ENCODE measurements at regions not wholly inside any gene's neighbourhood (a gene's known extent, or its start where the extent isn't known, plus 50 kb on each side); places are given as distances from the start of the nearest gene placed in this dataset.
"Not testable (repeated sequence)": the region's sequence is repeated elsewhere in the genome, so short reads cannot be mapped to it uniquely, and the experiment has no call there.

- no peak for DNase-seq (ENCODE audit: low spot score)
These were observed 535.1 kb upstream of the CHORDC1 start for GRCh38 chr11:90757849-90758494.

DNA sequence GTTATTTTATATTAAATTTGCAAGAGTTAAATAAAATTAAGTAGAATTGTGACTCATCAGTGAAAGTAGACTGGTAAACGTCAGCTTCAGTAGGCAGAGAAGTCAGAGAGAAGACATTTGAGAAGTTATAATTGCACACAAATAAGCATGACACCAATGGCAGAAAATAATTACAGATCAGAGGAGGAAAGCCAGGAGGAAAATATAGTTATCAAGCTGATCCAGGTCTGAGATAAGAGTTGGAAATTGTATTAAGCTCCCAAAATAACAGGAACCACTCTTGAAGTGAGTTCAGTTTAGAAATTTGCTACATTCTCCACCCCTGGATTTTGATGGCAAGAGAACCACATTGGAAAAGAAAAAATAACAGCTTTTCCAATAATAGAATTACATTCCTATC lies 533.8 kb upstream of the CHORDC1 start:
- DNase-seq (ENCODE audit: low spot score) = no peak

DNA sequence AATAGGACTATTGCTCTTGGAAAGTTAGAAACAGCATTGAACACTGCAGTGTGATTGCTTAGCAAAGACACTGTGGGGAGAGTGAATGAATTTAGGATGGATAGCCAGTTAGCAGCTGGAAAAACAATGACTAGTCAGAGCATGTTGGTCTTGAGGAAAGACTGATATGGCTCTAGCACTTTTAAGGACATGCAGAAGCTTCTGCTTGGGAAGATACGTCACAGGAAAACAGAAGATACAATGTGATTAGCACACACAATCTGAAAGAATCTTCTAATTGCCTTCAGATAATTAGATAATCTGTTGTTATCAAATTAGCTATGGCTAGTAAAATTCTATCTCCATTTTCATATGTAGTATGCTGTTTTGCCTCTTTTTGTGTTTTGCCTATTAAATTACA lies 530.7 kb upstream of the CHORDC1 start:
- no peak for DNase-seq (ENCODE audit: low spot score)

DNA sequence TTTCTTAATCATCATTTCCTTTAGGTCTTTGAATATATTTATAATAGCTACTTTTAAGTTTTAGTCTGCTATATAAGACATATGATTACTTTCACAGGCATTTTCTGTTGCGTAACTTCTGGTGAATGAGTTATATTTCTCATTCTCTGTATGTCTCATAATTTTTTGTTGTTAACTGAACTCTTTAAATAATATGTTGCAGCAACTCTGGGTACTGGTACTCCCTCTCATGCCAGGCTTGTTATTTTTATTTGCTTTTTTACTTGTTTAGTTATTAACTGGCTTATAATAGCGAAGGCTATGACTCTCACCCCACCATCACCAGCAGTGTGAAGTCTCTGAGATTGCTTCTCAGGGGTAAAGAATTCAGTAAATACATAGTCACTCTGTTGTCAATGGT lies 524.2 kb upstream of the CHORDC1 start:
- no peak for DNase-seq (ENCODE audit: low spot score)

GRCh38 chr11:90744169-90744568 lies 521.3 kb upstream of the CHORDC1 start:
- DNase-seq (ENCODE audit: low spot score) = no peak

GRCh38 chr11:90738799-90739198 lies 516.0 kb upstream of the CHORDC1 start:
- DNase-seq (ENCODE audit: low spot score) = no peak

DNA sequence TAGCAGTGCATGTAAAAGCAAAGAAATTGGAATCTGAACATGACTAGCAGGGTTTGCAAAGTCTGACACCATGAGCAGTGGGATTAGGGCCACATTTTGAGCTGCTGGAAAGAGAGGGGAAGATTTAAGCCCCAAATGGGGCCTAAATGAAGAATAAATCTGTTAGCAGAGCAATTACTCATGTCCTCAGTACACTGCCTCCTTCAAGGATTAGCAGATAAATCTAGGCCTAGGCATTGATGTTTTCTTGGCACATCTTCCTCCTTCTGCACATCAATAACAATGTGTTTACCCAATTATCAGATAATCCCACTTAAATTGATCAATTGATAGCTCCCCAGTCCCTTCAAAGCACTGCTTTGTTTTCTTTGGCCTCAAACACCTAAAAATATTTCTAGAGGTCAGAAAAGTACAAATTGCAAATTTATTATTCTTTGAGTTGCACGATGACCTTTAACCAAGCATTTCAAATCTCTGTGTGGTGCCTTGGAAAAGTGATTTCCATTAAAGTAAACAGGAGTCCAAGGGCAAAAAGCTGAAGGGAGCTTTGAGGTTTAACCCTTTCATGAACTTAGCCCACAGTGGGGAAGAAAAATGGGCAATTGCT lies 514.7 kb upstream of the CHORDC1 start:
- DNase-seq (ENCODE audit: low spot score) = no peak

GRCh38 chr11:90732486-90732885 lies 509.6 kb upstream of the CHORDC1 start:
- DNase-seq (ENCODE audit: low spot score) = no peak

DNA sequence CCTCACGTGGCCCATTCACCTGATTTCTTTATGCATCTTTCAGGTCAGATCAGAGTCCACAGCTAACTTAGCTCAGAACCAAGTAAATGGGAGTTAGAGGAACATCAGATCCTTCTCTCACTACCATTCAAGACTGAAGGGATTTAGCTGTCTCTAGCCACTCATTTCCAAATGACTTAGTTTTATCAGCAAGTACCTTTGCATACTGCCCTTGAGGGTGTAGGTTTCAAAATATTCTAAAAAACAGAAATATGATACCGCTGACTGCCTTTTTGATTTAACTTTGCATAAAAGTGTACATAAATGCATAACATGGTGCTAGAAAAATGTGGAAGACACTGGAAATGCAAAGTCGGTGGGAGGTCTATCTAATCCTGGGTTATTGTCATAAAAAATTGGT lies 500.6 kb upstream of the CHORDC1 start:
- no peak for DNase-seq (ENCODE audit: low spot score)

DNA sequence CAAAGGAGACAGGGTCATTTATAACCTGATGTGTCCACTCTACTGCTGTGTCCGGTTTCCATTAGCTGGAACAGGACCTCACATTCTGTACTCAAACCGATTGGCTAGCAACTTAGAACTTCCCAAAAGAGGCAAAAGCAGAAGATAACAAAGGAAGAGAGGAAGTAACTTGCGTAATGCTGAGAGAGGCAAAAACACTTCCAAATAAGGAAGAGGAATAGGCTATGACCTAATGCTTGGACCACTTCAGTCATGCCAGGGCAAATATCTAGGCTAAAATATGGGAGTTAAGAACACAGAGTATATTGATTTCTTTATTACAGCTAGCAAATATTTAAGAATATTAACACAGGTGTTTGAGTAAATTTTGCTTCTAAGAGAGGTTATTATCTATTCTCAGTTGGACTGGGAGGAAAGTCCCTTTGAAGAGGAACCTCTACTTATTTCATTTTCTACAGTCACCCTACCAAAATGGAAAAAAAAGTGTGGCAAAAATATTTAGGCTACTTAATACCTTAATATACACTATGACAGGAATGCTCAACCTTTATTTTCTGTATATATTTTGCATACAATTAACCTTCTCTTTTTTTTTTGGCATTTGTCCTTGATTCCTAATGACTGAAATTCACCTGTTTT lies 499.8 kb upstream of the CHORDC1 start:
- no peak for DNase-seq (ENCODE audit: low spot score)

GRCh38 chr11:90717522-90717921 lies 494.7 kb upstream of the CHORDC1 start:
- DNase-seq (ENCODE audit: low spot score) = no peak

- DNase-seq (ENCODE audit: low spot score) = no peak
These were observed 482.8 kb upstream of the CHORDC1 start for GRCh38 chr11:90705661-90706060.

- DNase-seq (ENCODE audit: low spot score) = no peak
These were observed 481.7 kb upstream of the CHORDC1 start for GRCh38 chr11:90704510-90704909.

DNA sequence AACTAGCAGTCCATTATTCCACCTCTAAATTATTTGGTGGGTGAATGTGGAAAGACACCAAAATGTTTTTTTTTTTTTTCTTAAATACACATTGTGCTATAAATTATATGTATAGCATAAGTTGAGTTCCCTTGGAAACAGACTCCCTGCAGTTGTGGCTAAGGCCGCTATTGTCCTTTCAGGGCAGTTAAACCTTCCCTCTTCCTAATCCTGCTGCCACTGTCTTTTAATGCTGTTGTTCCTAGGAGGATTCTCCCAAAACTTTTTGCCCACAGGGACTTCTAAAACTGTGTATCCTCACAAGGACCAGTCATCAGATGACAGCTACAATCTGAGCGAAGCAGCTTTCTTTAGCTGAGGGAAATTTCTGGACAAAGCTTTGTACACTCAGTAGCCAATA lies 478.9 kb upstream of the CHORDC1 start:
- no peak for DNase-seq (ENCODE audit: low spot score)

DNA sequence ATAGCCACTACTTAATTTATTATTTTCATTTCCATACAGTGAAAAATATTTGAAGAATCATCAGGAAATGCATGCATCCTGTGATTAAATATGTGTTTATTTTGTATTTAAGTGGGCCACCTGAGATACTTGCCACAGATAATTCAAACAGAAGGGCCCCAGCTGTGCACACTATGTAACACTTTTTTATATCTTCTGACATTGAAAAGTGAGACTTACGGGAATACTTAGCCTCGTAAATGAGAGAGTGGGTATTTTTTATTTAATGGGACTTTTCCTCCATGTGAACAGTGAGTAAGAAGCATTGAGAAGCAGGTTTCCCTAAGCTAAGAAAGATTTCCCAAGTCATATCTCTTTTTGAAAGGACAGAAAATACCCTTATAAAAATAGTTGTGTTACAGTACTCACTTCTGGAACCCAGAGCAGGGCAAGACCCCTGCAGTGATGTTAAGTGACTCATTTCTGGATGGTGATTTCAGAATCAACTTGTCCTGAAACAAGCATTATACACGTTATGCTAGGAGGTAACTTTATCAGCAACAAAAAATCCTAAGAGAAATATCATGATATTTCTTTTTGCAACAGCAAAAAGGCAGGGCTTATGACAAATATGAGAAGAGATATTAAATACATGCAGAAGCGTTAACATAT lies 478.1 kb upstream of the CHORDC1 start:
- DNase-seq (ENCODE audit: low spot score) = no peak

DNA sequence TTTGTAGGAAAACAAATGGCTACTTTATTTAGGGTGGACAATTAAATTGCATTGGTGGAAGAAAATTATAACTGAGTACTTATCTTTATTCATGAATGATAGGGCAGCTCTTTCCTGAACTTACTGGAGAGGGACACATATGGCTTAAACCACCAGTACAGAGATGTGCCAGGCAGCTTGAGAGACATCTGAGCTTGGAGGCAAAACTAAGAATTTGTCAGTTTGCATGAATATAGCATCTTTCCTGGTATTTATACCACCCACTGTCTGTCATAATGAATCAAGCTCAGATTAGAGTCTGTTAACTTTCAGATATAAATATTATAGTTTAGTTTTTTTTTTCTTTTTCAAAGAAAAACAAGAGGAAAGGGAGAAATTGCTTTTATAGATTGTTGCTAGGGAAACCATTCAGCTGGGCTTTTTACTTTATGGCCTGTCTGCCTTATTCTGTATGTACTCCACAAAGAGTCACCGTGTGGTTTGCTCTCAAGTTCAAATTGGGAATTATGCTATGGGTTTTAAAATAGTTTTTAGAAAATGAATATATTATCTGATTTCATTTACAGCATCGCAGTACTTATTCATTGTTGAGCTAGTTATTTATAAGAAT lies 477.0 kb upstream of the CHORDC1 start:
- no peak for DNase-seq (ENCODE audit: low spot score)

- DNase-seq (ENCODE audit: low spot score) = no peak
These were observed 475.4 kb upstream of the CHORDC1 start for GRCh38 chr11:90698238-90698637.

DNA sequence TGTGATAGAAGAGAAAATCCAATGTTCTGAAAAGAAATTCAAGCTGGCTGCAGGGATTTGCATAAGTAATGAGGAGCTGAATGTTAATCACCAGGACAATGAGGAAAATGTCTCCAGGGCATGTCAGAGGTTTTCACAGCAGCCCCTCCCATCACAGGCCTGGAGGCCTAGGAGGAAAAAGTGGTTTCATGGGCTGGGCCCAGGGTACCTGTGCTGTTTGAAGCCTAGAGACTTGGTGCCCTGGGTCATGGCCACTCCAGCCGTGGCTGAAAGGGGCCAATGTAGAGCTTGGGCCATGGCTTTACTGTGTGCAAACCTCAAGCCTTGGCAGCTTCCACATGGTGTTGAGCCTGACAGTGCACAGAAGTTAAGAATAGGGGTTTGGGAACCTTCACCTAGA lies 452.6 kb upstream of the CHORDC1 start:
- not testable (repeated sequence) for DNase-seq (ENCODE audit: low spot score)

DNA sequence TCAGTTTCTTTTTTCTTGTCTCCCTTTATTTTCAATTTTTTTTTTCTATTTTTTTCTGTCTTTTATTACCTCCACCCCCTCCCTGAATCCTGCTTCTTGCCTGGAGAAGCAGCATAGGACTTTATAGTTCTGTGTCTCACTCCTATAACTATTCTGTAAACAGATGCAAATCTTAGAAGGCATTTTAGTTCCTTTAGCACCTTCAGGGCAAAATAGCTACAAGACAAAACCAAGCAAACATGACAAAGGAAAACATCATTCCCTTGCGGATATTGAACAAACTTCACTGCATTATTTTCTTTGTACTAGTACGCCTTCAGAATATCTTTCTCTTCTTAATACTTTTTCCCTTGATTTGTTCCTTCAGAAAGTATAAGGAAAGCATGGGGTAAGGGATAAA lies 446.2 kb upstream of the CHORDC1 start:
- no peak for DNase-seq (ENCODE audit: low spot score)

DNA sequence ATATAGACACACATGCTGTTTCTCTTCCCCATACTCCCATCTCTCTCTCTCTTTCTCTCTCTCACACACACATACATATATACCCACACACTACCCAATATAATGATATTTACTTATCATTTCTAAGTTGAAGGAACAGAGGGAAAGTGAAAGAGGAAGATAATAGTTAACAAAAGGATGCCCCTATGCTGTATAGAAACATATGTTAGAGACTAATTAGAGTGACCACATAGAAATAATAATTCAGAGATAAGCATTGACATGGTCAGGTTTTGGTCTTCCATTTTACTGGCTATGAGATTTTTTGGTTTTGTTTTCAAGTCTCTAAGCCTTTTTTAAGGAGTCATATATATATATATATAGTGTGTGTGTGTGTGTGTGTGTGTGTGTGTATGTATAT lies 445.7 kb upstream of the CHORDC1 start:
- no peak for DNase-seq (ENCODE audit: low spot score)

DNA sequence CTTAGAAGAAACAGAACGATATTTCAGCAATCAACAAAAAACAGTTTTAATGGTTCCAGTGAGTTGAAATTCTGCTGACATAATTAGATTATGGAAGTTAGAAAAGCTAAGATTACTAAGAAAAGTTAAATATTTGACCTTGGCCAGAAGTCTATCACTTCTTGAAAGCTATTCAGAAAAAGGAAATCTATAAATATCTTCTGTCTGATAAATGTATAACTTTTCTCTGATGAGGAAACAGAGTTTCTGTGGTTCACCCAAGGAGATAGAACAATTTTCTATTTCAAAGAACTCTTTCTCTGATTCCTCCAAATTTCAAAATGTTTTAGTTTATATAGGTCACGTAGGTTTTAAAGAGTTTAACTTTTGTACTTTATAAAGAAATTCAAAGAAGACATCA lies 438.4 kb upstream of the CHORDC1 start:
- no peak for DNase-seq (ENCODE audit: low spot score)

DNA sequence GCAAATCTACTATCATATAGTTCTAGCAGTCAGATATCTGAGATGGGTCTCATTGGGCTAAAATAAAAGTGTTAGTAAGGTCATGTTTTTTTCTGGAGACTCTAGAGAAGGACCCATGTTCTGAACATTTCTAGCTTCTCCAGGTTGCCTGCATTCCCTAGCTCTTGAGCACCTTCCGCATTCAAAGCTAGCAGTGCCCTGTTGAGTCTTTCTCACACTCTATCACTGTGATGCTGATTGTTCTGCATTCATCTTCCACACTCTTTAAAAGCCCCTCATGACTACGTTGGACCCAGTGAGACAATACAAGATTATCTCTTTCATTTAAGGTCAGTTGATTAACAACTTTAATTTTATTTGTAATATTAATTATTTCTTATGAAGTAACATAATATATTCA lies 433.3 kb upstream of the CHORDC1 start:
- DNase-seq (ENCODE audit: low spot score) = no peak

DNA sequence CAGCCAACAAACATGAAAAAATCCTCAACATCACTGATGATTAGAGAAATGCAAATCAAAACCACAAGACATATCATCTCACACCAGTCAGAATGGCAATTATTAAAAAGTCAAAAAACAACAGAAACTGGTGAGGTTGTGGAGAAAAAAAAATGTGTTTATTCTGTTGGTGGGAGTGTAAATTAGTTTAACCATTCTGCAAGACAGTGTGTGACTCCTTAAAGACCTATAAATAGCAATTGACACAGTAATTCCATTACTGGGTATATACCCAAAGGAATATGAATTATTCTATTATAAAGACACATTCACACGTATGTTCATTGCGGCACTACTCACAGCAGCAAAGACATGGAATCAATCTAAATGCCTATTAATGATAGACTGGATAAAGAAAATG lies 427.3 kb upstream of the CHORDC1 start:
- no peak for DNase-seq (ENCODE audit: low spot score)
